ENCODE measurements at regions not wholly inside any gene's neighbourhood (a gene's known extent, or its start where the extent isn't known, plus 50 kb on each side); places are given as distances from the start of the nearest gene placed in this dataset.

DNA sequence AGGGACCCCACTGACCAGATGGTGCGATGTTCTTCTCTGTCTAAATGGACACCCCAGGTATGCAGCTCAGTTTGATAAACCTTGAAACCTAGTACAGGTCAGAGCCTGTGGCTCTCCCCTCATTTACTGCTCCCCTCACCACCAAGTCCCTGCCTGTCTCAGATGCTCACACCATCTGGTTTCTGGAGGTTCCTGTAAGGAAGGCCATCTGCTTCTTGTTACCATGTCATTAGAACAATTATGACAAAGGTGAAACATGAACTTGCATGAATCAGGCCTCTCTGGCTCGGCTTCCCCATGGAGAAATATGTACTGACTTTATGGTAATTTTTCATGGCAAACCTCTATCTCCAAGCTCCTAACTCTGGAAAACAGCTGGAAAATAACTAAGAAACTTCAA, 965.7 kb downstream of the UQCRFS1 start:
- TF ChIP-seq ZNF311 (tag by site-specific recombination; IDR thresholded peaks at IDR 0.05; ENCODE audit: borderline replicate concordance): no peak
- TF ChIP-seq ZBTB20 (tag by site-specific recombination; IDR thresholded peaks at IDR 0.05): no peak
- TF ChIP-seq CTCF (tag by site-specific recombination; IDR thresholded peaks at IDR 0.05): no peak
- no peak for TF ChIP-seq ZNF174 (tag by site-specific recombination; IDR thresholded peaks at IDR 0.05)
- no peak for TF ChIP-seq ZNF324 (tag by site-specific recombination; IDR thresholded peaks at IDR 0.05)
- TF ChIP-seq, protein P1, sequence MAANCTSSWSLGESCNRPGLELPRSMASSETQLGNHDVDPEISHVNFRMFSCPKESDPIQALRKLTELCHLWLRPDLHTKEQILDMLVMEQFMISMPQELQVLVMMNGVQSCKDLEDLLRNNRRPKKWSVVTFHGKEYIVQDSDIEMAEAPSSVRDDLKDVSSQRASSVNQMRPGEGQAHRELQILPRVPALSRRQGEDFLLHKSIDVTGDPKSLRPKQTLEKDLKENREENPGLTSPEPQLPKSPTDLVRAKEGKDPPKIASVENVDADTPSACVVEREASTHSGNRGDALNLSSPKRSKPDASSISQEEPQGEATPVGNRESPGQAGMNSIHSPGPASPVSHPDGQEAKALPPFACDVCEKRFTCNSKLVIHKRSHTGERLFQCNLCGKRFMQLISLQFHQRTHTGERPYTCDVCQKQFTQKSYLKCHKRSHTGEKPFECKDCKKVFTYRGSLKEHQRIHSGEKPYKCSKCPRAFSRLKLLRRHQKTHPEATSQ (tag by site-specific recombination; IDR thresholded peaks at IDR 0.05): no peak
- TF ChIP-seq SP2 (tag by site-specific recombination; IDR thresholded peaks at IDR 0.05): no peak
